ENCODE measurements at regions not wholly inside any gene's neighbourhood (a gene's known extent, or its start where the extent isn't known, plus 50 kb on each side); places are given as distances from the start of the nearest gene placed in this dataset.

DNA sequence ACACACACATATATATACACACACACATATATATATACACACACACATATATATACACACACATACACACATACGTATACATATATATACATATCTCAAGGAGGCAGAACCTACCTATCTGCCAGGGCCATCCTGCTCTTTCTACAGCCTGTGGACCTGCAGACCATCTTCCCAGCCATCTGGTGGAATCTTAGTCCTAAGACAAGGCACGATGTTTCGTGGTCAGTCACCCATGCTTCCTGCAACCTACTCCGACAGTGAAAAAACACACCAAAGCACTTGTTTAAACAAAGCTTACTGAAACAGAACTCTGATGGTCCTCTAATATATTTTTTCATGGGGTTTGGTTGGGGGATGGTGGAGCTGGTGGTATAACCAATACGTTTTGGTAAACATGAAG, 164.2 kb upstream of the ZNF521 start:
- in situ Hi-C loops (cut with MboI; ENCODE audit: low sequenced_read_pairs) (no loop called here), dilution Hi-C loops (cut with HindIII; ENCODE audit: low sequenced_read_pairs, unreplicated experiment) (no loop called here), intact Hi-C loops (cut with micrococcal nuclease) (no loop called here)
- Histone ChIP-seq H3K27me3 (ENCODE audit: control insufficient read depth, insufficient read depth, low read length) (peaks cover 1% of the 10 kb centered on the region; the same call in 1 of the 2 replicates), H3K56ac (ENCODE audit: extremely low read depth, insufficient read depth, low read length) (no peak overlapping the region), H3K14ac (replicated peaks; ENCODE audit: low read depth, low read length) (no peak overlapping the region), H3K23ac (ENCODE audit: low read depth, low read length) (no peak overlapping the region), H3K79me1 (ENCODE audit: low read depth in 1 of 2, low read length in 2 of 2) (no peaks in the 10 kb centered on the region), H3K36me3 (ENCODE audit: control insufficient read depth, insufficient read depth, low read length) (no peaks in the 10 kb centered on the region), H2AFZ (replicated peaks; ENCODE audit: low read length, poor library complexity) (no peak overlapping the region), H2BK20ac (ENCODE audit: low read depth, low read length) (no peak overlapping the region), H3K18ac (ENCODE audit: low read depth, low read length) (no peak overlapping the region), H3K4me3 (ENCODE audit: insufficient read depth, low read depth, low read length) (no peak overlapping the region), H3K27ac (ENCODE audit: insufficient read depth, low read length) (no peak overlapping the region), H3K4ac (ENCODE audit: low read depth, low read length) (no peak overlapping the region), H3K9me3 (ENCODE audit: control insufficient read depth, insufficient read depth, low read length) (no peaks in the 10 kb centered on the region), H3K4me2 (ENCODE audit: low read depth, low read length) (no peak overlapping the region), H2AK9ac (replicated peaks; ENCODE audit: low read depth, low read length, poor library complexity) (no peak overlapping the region), H4K5ac (ENCODE audit: low read depth, low read length) (no peak overlapping the region), H2BK15ac (ENCODE audit: low read depth, low read length) (no peak overlapping the region), H3K9me1 (ENCODE audit: insufficient read depth, low read length) (no peaks in the 10 kb centered on the region; the same call in 1 of the 2 replicates), H2AK5ac (ENCODE audit: low read depth, low read length) (no peak overlapping the region), H4K91ac (ENCODE audit: insufficient read depth, low read depth, low read length) (no peak overlapping the region), H2BK120ac (ENCODE audit: low read depth, low read length) (no peak overlapping the region), H3K9ac (ENCODE audit: low read depth, low read length) (no peak overlapping the region), H4K8ac (ENCODE audit: low read depth in 2 of 2, low read length in 2 of 2) (no peak overlapping the region), H4K20me1 (ENCODE audit: insufficient read depth, low read length) (no peaks in the 10 kb centered on the region), H2BK5ac (ENCODE audit: low read depth, low read length, poor library complexity, severe bottlenecking) (no peak overlapping the region), H3K4me1 (ENCODE audit: control insufficient read depth, insufficient read depth, low read length) (no peaks in the 10 kb centered on the region)
- ATAC-seq (ENCODE audit: low read depth) = no peak
- no peak for DNase-seq
- TF ChIP-seq, protein P1, sequence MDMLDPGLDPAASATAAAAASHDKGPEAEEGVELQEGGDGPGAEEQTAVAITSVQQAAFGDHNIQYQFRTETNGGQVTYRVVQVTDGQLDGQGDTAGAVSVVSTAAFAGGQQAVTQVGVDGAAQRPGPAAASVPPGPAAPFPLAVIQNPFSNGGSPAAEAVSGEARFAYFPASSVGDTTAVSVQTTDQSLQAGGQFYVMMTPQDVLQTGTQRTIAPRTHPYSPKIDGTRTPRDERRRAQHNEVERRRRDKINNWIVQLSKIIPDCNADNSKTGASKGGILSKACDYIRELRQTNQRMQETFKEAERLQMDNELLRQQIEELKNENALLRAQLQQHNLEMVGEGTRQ (IDR thresholded peaks at IDR 0.05; ENCODE audit: low read depth, low read length) = no peak
- TF ChIP-seq, protein P2, sequence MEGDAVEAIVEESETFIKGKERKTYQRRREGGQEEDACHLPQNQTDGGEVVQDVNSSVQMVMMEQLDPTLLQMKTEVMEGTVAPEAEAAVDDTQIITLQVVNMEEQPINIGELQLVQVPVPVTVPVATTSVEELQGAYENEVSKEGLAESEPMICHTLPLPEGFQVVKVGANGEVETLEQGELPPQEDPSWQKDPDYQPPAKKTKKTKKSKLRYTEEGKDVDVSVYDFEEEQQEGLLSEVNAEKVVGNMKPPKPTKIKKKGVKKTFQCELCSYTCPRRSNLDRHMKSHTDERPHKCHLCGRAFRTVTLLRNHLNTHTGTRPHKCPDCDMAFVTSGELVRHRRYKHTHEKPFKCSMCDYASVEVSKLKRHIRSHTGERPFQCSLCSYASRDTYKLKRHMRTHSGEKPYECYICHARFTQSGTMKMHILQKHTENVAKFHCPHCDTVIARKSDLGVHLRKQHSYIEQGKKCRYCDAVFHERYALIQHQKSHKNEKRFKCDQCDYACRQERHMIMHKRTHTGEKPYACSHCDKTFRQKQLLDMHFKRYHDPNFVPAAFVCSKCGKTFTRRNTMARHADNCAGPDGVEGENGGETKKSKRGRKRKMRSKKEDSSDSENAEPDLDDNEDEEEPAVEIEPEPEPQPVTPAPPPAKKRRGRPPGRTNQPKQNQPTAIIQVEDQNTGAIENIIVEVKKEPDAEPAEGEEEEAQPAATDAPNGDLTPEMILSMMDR (conservative IDR thresholded peaks at IDR 0.05; ENCODE audit: low read depth, low read length) = no peak
- TF ChIP-seq MAFK (IDR thresholded peaks at IDR 0.05; ENCODE audit: low read depth, low read length) (no peak), FOS (IDR thresholded peaks at IDR 0.05; ENCODE audit: low read depth, low read length) (no peak), NFE2L2 (IDR thresholded peaks at IDR 0.05; ENCODE audit: low read depth, low read length) (no peak), MXI1 (IDR thresholded peaks at IDR 0.05; ENCODE audit: borderline replicate concordance, low read depth, low read length) (no peak), CHD1 (IDR thresholded peaks at IDR 0.05; ENCODE audit: low read depth, low read length) (no peak), CEBPB (IDR thresholded peaks at IDR 0.05; ENCODE audit: low read depth, low read length) (no peak), RCOR1 (IDR thresholded peaks at IDR 0.05; ENCODE audit: insufficient replicate concordance, low read length) (no peak), POLR2A (IDR thresholded peaks at IDR 0.05; ENCODE audit: low read depth, low read length) (no peak), MAZ (IDR thresholded peaks at IDR 0.05; ENCODE audit: borderline replicate concordance, low read depth, low read length) (no peak), SMC3 (IDR thresholded peaks at IDR 0.05; ENCODE audit: low read depth, low read length) (no peak), RFX5 (IDR thresholded peaks at IDR 0.05; ENCODE audit: low read depth, low read length) (no peak), BHLHE40 (IDR thresholded peaks at IDR 0.05; ENCODE audit: low read depth, low read length) (no peak)
- TF ChIP-seq, protein P3, sequence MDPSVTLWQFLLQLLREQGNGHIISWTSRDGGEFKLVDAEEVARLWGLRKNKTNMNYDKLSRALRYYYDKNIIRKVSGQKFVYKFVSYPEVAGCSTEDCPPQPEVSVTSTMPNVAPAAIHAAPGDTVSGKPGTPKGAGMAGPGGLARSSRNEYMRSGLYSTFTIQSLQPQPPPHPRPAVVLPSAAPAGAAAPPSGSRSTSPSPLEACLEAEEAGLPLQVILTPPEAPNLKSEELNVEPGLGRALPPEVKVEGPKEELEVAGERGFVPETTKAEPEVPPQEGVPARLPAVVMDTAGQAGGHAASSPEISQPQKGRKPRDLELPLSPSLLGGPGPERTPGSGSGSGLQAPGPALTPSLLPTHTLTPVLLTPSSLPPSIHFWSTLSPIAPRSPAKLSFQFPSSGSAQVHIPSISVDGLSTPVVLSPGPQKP (IDR thresholded peaks at IDR 0.05; ENCODE audit: borderline replicate concordance, low read depth, low read length) = no peak
- BruUV-seq (replicated peaks) = no TSS peak
- WGBS, 2 experiments (ENCODE audit: extremely low coverage in 2 of 2, insufficient read length in 1 of 2) = 0% methylated on average over 1 of the region's 5 CpGs; no CpG with 5 or more reads in 1 of the 2 experiments
- ChIA-PET CTCF (no interaction called here), POLR2A (ENCODE audit: unreplicated experiment) (no interaction called here)

All from IMR-90 (cell line).